Progenitor cell of endocrine pancreas (in vitro differentiated cells): ENCODE measurements at regions not wholly inside any gene's neighbourhood (a gene's known extent, or its start where the extent isn't known, plus 50 kb on each side); places are given as distances from the start of the nearest gene placed in this dataset.
"Not testable (repeated sequence)": the region's sequence is repeated elsewhere in the genome, so short reads cannot be mapped to it uniquely, and the experiment has no call there.

Experiments used
- DNase-seq: peaks from one replicate; pipeline ENCODE4 v3.0.0; 2021; ENCODE audit warnings: low spot score; ENCODE audit not compliant: unreplicated experiment
- H3K27ac Mint-ChIP-seq: 2 replicates; pipeline ENCODE4 v1.8.0; 2021; ENCODE audit warnings: mild to moderate bottlenecking, moderate library complexity, mixed read lengths
- H3K27me3 Mint-ChIP-seq: 2 replicates; pipeline ENCODE4 v1.8.0; 2021; ENCODE audit warnings: mixed read lengths
- H3K36me3 Mint-ChIP-seq: 2 replicates; pipeline ENCODE4 v1.8.0; 2022; ENCODE audit warnings: mixed read lengths; ENCODE audit not compliant: insufficient read depth
- H3K4me1 Mint-ChIP-seq: 2 replicates; pipeline ENCODE4 v1.8.0; 2021; ENCODE audit warnings: low read depth, mixed read lengths
- H3K4me3 Mint-ChIP-seq: 2 replicates; pipeline ENCODE4 v1.8.0; 2021; ENCODE audit warnings: low read depth, mild to moderate bottlenecking, moderate library complexity, mixed read lengths
- H3K9me3 Mint-ChIP-seq: 2 replicates; pipeline ENCODE4 v1.8.0; 2021; ENCODE audit warnings: low read depth, mixed read lengths
- CTCF ChIP-seq: fragments of 200-600 bp; sonication (generic); IDR thresholded peaks from one replicate; pipeline ENCODE4 v1.5.0; 2021; ENCODE audit warnings: antibody characterized with exemption, mild to moderate bottlenecking; ENCODE audit not compliant: unreplicated experiment

- Mint-ChIP-seq H3K9me3 (no peaks in the 10 kb centered on the region), H3K4me1 (no peaks in the 10 kb centered on the region), H3K36me3 (no peaks in the 10 kb centered on the region), H3K4me3 (no peak overlapping the region), H3K27me3 (no peaks in the 10 kb centered on the region), H3K27ac (no peak overlapping the region)
- no peak for DNase-seq
- no peak for TF ChIP-seq CTCF
These were observed 225.1 kb upstream of the CACNA2D1 start for GRCh38 chr7:82668676-82669075.

GRCh38 chr7:82665966-82666507 lies 222.5 kb upstream of the CACNA2D1 start:
- H3K27ac Mint-ChIP-seq: no peak overlapping the region
- no peaks in the 10 kb centered on the region for H3K4me1 Mint-ChIP-seq
- H3K27me3 Mint-ChIP-seq: no peaks in the 10 kb centered on the region
- H3K4me3 Mint-ChIP-seq: no peak overlapping the region
- no peaks in the 10 kb centered on the region for H3K9me3 Mint-ChIP-seq
- no peak for DNase-seq
- no peak for TF ChIP-seq CTCF
- H3K36me3 Mint-ChIP-seq: no peaks in the 10 kb centered on the region

GRCh38 chr7:82655965-82656364 lies 212.4 kb upstream of the CACNA2D1 start:
- H3K27ac Mint-ChIP-seq: no peak overlapping the region
- no peaks in the 10 kb centered on the region for H3K4me1 Mint-ChIP-seq
- H3K27me3 Mint-ChIP-seq: no peaks in the 10 kb centered on the region
- H3K9me3 Mint-ChIP-seq: peaks cover 11% of the 10 kb centered on the region
- no peak for DNase-seq
- TF ChIP-seq CTCF: no peak
- no peaks in the 10 kb centered on the region for H3K36me3 Mint-ChIP-seq
- H3K4me3 Mint-ChIP-seq: no peak overlapping the region

GRCh38 chr7:82650095-82650494 lies 206.5 kb upstream of the CACNA2D1 start:
- not testable (repeated sequence) for H3K27ac Mint-ChIP-seq, H3K27me3 Mint-ChIP-seq, DNase-seq, H3K4me3 Mint-ChIP-seq, H3K36me3 Mint-ChIP-seq, H3K4me1 Mint-ChIP-seq
- peaks cover 10% of the 10 kb centered on the region for H3K9me3 Mint-ChIP-seq

GRCh38 chr7:82633592-82633991 lies 190.0 kb upstream of the CACNA2D1 start:
- no peak for DNase-seq
- no peaks in the 10 kb centered on the region for H3K9me3 Mint-ChIP-seq
- H3K4me3 Mint-ChIP-seq: no peak overlapping the region
- H3K27me3 Mint-ChIP-seq: no peaks in the 10 kb centered on the region
- no peaks in the 10 kb centered on the region for H3K4me1 Mint-ChIP-seq
- no peak for TF ChIP-seq CTCF
- no peak overlapping the region for H3K27ac Mint-ChIP-seq
- no peaks in the 10 kb centered on the region for H3K36me3 Mint-ChIP-seq

- no peaks in the 10 kb centered on the region for H3K36me3 Mint-ChIP-seq
- no peak overlapping the region for H3K27ac Mint-ChIP-seq
- no peaks in the 10 kb centered on the region for H3K27me3 Mint-ChIP-seq
- no peaks in the 10 kb centered on the region for H3K9me3 Mint-ChIP-seq
- TF ChIP-seq CTCF: no peak
- H3K4me3 Mint-ChIP-seq: no peak overlapping the region
- DNase-seq: no peak
- H3K4me1 Mint-ChIP-seq: no peaks in the 10 kb centered on the region
These were observed 188.4 kb upstream of the CACNA2D1 start for GRCh38 chr7:82631998-82632397.
